OCI-LY7 (cell line): ENCODE measurements at regions not wholly inside any gene's neighbourhood (a gene's known extent, or its start where the extent isn't known, plus 50 kb on each side); places are given as distances from the start of the nearest gene placed in this dataset.

ENCODE experiments used
- BruUV-seq: library from RNA; stranded (reverse); fragments of 400-500 nt; replicated peaks from 2 replicates; lab custom pipeline; 2021; lab: Mats Ljungman, UMichigan
- CTCF ChIA-PET: fragments of 300-600 bp; sonication (Branson Sonifier 250); formaldehyde crosslinking; loops from one replicate; lab custom pipeline; 2022; ENCODE audit warnings: antibody characterized with exemption; ENCODE audit not compliant: unreplicated experiment; lab: Charles Lee
- POLR2A ChIA-PET: fragments of 300-600 bp; sonication (Branson Sonifier 250); formaldehyde crosslinking; loops from one replicate; lab custom pipeline; 2022; ENCODE audit warnings: antibody characterized with exemption; lab: Charles Lee
- DNase-seq: peaks from one replicate; pipeline ENCODE4 v3.0.0-alpha.2; 2015; ENCODE audit warnings: low spot score
- H2AFZ ChIP-seq: fragments of 200-600 bp; sonication (generic), shearing (Covaris generic); 2 replicates; pipeline ENCODE4 v1.6.1; 2014; ENCODE audit warnings: mild to moderate bottlenecking, antibody characterized with exemption, low read length, moderate library complexity
- H3K27ac ChIP-seq: fragments of 200-600 bp; sonication (generic); 2 replicates; pipeline ENCODE4 v1.5.1; 2014; ENCODE audit warnings: mixed run types, low read depth, mild to moderate bottlenecking, moderate library complexity, low read length, inconsistent platforms; ENCODE audit not compliant: poor library complexity, severe bottlenecking
- H3K36me3 ChIP-seq: fragments of 200-600 bp; sonication (generic); 2 replicates; pipeline ENCODE4 v1.6.1; 2014; ENCODE audit warnings: mild to moderate bottlenecking, antibody characterized with exemption, low read length, moderate library complexity, mixed read lengths; ENCODE audit not compliant: insufficient read depth
- H3K4me1 ChIP-seq: fragments of 200-600 bp; sonication (generic); 2 replicates; pipeline ENCODE4 v1.5.1; 2014; ENCODE audit warnings: mild to moderate bottlenecking, low read length; ENCODE audit not compliant: insufficient read depth, poor library complexity, severe bottlenecking
- H3K4me2 ChIP-seq: fragments of 200-600 bp; sonication (generic); 2 replicates; pipeline ENCODE4 v1.6.1; 2014; ENCODE audit warnings: mild to moderate bottlenecking, low read length
- H3K4me3 ChIP-seq: fragments of 200-600 bp; sonication (generic); 2 replicates; pipeline ENCODE4 v1.5.1; 2014; ENCODE audit warnings: mild to moderate bottlenecking, low read depth, low read length; ENCODE audit not compliant: poor library complexity, severe bottlenecking
- H3K79me2 ChIP-seq: fragments of 200-600 bp; sonication (generic); 2 replicates; pipeline ENCODE4 v1.6.1; 2016; ENCODE audit warnings: low read depth, mild to moderate bottlenecking, low read length, moderate library complexity, mixed read lengths; ENCODE audit not compliant: insufficient read depth
- H3K9me2 ChIP-seq: fragments of 200-600 bp; sonication (generic); 2 replicates; pipeline ENCODE4 v1.6.1; 2016; ENCODE audit warnings: mild to moderate bottlenecking, low read length, mixed read lengths; ENCODE audit not compliant: insufficient read depth
- H3K9me3 ChIP-seq: fragments of 200-600 bp; sonication (generic); 2 replicates; pipeline ENCODE4 v1.6.1; 2014; ENCODE audit warnings: mild to moderate bottlenecking, mixed run types, low read length, mixed read lengths
- H4K20me1 ChIP-seq: fragments of 200-600 bp; sonication (generic); 2 replicates; pipeline ENCODE4 v1.6.1; 2014; ENCODE audit warnings: mild to moderate bottlenecking, antibody characterized with exemption, low read length, moderate library complexity, mixed read lengths; ENCODE audit not compliant: insufficient read depth
- CTCF ChIP-seq: fragments of 200-600 bp; sonication (generic); conservative IDR thresholded peaks from 2 replicates; pipeline ENCODE4 v1.5.1; 2014; ENCODE audit warnings: mild to moderate bottlenecking, antibody characterized with exemption, low read length, moderate library complexity, mixed read lengths
- EZH2phosphoT487 ChIP-seq: fragments of 200-600 bp; sonication (generic); IDR thresholded peaks from 2 replicates; pipeline ENCODE4 v1.6.1; 2018; ENCODE audit warnings: low read depth, borderline replicate concordance, mild to moderate bottlenecking, mixed run types, antibody characterized with exemption, low read length, moderate library complexity, mixed read lengths
- intact Hi-C: fragments of 100-400 bp; cut with micrococcal nuclease; formaldehyde crosslinking; loops from one replicate; pipeline ENCODE4 v1.10.0; 2022; ENCODE audit not compliant: unreplicated experiment

- Histone ChIP-seq H3K9me2 (no peaks in the 10 kb centered on the region), H3K9me3 (no peaks in the 10 kb centered on the region), H3K27ac (no peak overlapping the region), H4K20me1 (no peaks in the 10 kb centered on the region), H3K4me3 (no peak overlapping the region), H3K36me3 (no peaks in the 10 kb centered on the region), H2AFZ (no peak overlapping the region), H3K79me2 (no peaks in the 10 kb centered on the region), H3K4me2 (no peak overlapping the region), H3K4me1 (no peaks in the 10 kb centered on the region)
- POLR2A ChIA-PET: no interaction called here
- CTCF ChIA-PET: no interaction called here
- no peak for DNase-seq
- no TSS peak for BruUV-seq
- intact Hi-C loops: no loop called here
- TF ChIP-seq CTCF (no peak), EZH2phosphoT487 (no peak)
Measured at GRCh38 chr6:66970373-66970772, 1263.3 kb upstream of the EYS start.

- ChIA-PET CTCF (no interaction called here), POLR2A (no interaction called here)
- intact Hi-C loops: no loop called here
- Histone ChIP-seq H4K20me1 (no peaks in the 10 kb centered on the region), H3K9me2 (no peaks in the 10 kb centered on the region), H3K4me2 (no peak overlapping the region), H3K79me2 (no peaks in the 10 kb centered on the region), H2AFZ (no peak overlapping the region), H3K4me3 (no peak overlapping the region), H3K9me3 (no peaks in the 10 kb centered on the region), H3K4me1 (no peaks in the 10 kb centered on the region), H3K36me3 (no peaks in the 10 kb centered on the region), H3K27ac (no peak overlapping the region)
- DNase-seq: no peak
- no peak for TF ChIP-seq EZH2phosphoT487
- no peak for TF ChIP-seq CTCF
- BruUV-seq: no TSS peak
Measured at GRCh38 chr6:66965227-66965626, 1258.2 kb upstream of the EYS start.

GRCh38 chr6:66964216-66964615 lies 1257.2 kb upstream of the EYS start:
- BruUV-seq: no TSS peak
- H3K9me2 ChIP-seq: no peaks in the 10 kb centered on the region
- H3K27ac ChIP-seq: no peak overlapping the region
- H3K4me3 ChIP-seq: no peak overlapping the region
- H2AFZ ChIP-seq: no peak overlapping the region
- no peaks in the 10 kb centered on the region for H3K36me3 ChIP-seq
- DNase-seq: no peak
- no peaks in the 10 kb centered on the region for H3K4me1 ChIP-seq
- H3K79me2 ChIP-seq: no peaks in the 10 kb centered on the region
- ChIA-PET CTCF (no interaction called here), POLR2A (interaction anchor here (0.5 kb wide), 1 partner anchor 420 kb away, joined by 3 read pairs; no protein-coding TSS in a partner anchor)
- H3K9me3 ChIP-seq: no peaks in the 10 kb centered on the region
- no peaks in the 10 kb centered on the region for H4K20me1 ChIP-seq
- H3K4me2 ChIP-seq: no peak overlapping the region
- TF ChIP-seq CTCF (no peak), EZH2phosphoT487 (no peak)
- intact Hi-C loops: no loop called here
